ENCODE measurements at regions not wholly inside any gene's neighbourhood (a gene's known extent, or its start where the extent isn't known, plus 50 kb on each side); places are given as distances from the start of the nearest gene placed in this dataset.

GRCh38 chr4:175234162-175234561 lies 316.0 kb downstream of the ADAM29 start (continued):
- TF ChIP-seq, protein P1, sequence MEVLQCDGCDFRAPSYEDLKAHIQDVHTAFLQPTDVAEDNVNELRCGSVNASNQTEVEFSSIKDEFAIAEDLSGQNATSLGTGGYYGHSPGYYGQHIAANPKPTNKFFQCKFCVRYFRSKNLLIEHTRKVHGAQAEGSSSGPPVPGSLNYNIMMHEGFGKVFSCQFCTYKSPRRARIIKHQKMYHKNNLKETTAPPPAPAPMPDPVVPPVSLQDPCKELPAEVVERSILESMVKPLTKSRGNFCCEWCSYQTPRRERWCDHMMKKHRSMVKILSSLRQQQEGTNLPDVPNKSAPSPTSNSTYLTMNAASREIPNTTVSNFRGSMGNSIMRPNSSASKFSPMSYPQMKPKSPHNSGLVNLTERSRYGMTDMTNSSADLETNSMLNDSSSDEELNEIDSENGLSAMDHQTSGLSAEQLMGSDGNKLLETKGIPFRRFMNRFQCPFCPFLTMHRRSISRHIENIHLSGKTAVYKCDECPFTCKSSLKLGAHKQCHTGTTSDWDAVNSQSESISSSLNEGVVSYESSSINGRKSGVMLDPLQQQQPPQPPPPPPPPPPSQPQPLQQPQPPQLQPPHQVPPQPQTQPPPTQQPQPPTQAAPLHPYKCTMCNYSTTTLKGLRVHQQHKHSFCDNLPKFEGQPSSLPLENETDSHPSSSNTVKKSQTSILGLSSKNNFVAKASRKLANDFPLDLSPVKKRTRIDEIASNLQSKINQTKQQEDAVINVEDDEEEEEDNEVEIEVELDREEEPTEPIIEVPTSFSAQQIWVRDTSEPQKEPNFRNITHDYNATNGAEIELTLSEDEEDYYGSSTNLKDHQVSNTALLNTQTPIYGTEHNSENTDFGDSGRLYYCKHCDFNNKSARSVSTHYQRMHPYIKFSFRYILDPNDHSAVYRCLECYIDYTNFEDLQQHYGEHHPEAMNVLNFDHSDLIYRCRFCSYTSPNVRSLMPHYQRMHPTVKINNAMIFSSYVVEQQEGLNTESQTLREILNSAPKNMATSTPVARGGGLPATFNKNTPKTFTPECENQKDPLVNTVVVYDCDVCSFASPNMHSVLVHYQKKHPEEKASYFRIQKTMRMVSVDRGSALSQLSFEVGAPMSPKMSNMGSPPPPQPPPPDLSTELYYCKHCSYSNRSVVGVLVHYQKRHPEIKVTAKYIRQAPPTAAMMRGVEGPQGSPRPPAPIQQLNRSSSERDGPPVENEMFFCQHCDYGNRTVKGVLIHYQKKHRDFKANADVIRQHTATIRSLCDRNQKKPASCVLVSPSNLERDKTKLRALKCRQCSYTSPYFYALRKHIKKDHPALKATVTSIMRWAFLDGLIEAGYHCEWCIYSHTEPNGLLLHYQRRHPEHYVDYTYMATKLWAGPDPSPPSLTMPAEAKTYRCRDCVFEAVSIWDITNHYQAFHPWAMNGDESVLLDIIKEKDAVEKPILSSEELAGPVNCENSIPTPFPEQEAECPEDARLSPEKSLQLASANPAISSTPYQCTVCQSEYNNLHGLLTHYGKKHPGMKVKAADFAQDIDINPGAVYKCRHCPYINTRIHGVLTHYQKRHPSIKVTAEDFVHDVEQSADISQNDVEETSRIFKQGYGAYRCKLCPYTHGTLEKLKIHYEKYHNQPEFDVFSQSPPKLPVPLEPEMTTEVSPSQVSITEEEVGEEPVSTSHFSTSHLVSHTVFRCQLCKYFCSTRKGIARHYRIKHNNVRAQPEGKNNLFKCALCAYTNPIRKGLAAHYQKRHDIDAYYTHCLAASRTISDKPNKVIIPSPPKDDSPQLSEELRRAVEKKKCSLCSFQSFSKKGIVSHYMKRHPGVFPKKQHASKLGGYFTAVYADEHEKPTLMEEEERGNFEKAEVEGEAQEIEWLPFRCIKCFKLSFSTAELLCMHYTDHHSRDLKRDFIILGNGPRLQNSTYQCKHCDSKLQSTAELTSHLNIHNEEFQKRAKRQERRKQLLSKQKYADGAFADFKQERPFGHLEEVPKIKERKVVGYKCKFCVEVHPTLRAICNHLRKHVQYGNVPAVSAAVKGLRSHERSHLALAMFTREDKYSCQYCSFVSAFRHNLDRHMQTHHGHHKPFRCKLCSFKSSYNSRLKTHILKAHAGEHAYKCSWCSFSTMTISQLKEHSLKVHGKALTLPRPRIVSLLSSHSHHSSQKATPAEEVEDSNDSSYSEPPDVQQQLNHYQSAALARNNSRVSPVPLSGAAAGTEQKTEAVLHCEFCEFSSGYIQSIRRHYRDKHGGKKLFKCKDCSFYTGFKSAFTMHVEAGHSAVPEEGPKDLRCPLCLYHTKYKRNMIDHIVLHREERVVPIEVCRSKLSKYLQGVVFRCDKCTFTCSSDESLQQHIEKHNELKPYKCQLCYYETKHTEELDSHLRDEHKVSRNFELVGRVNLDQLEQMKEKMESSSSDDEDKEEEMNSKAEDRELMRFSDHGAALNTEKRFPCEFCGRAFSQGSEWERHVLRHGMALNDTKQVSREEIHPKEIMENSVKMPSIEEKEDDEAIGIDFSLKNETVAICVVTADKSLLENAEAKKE (CRISPR knock-in tag; IDR thresholded peaks at IDR 0.05) = no peak
- TF ChIP-seq NANOG (IDR thresholded peaks at IDR 0.05; ENCODE audit: borderline replicate concordance) = no peak
- no peak for TF ChIP-seq POLR2AphosphoS5 (IDR thresholded peaks at IDR 0.05; ENCODE audit: low read depth)

GRCh38 chr4:175238827-175239517 lies 320.8 kb downstream of the ADAM29 start:
- no peak overlapping the region for H3K4me3 ChIP-seq
- H3K4me2 ChIP-seq = no peak overlapping the region
- no peaks in the 10 kb centered on the region for H3K79me2 ChIP-seq (replicated peaks; ENCODE audit: insufficient read depth)
- no peaks in the 10 kb centered on the region for H3F3A ChIP-seq (replicated peaks; ENCODE audit: low read depth)
- Mint-ChIP-seq H3K27me3 (ENCODE audit: insufficient read depth, low read depth, poor library complexity) (no peaks in the 10 kb centered on the region), H3K9me3 (no peaks in the 10 kb centered on the region), H3K27ac (no peak overlapping the region), H3K4me3 (no peak overlapping the region), H3K4me1 (peaks cover 3% of the 10 kb centered on the region; the same call in 1 of the 3 replicates), H3K36me3 (ENCODE audit: low read depth) (no peaks in the 10 kb centered on the region)
- DNase-seq (ENCODE audit: low spot score) (no peak), ATAC-seq (no peak)
- no peaks in the 10 kb centered on the region for H3K27me3 ChIP-seq (ENCODE audit: insufficient read depth)
- no peak overlapping the region for H3K27ac ChIP-seq (ENCODE audit: low read depth)
- H3K4me1 ChIP-seq (ENCODE audit: insufficient read depth) = no peaks in the 10 kb centered on the region
- TF ChIP-seq CREB1 (CRISPR knock-in tag; IDR thresholded peaks at IDR 0.05; ENCODE audit: low read depth) = no peak
- no peaks in the 10 kb centered on the region for H3K9me2 ChIP-seq (ENCODE audit: insufficient read depth)
- H2AFZ ChIP-seq = no peak overlapping the region
- no peaks in the 10 kb centered on the region for H3K36me3 ChIP-seq (ENCODE audit: insufficient read depth)
- no peaks in the 10 kb centered on the region for H4K20me1 ChIP-seq (replicated peaks; ENCODE audit: insufficient read depth)

All from GM23338 (cell line).